ENCODE measurements at regions not wholly inside any gene's neighbourhood (a gene's known extent, or its start where the extent isn't known, plus 50 kb on each side); places are given as distances from the start of the nearest gene placed in this dataset.

- DNase-seq (ENCODE audit: low read depth, low spot score) = no peak
- H3K4me3 ChIP-seq (ENCODE audit: low read depth, low read length) = no peak overlapping the region
- CTCF ChIA-PET = interaction anchor here (0.7 to 1.7 kb wide), 2 partner anchors 13 to 14 kb away, joined by 3 read pairs; no protein-coding TSS in a partner anchor
- POLR2A ChIA-PET = no interaction called here
- no peak for TF ChIP-seq CTCF (IDR thresholded peaks at IDR 0.05; ENCODE audit: insufficient read depth, low read length, missing control alignments)
Measured at GRCh38 chr11:70495351-70496310, 97.3 kb downstream of the CTTN start.

- CTCF ChIA-PET = interaction anchor here (0.7 to 1.7 kb wide), 2 partner anchors 14 to 16 kb away, joined by 3 read pairs; no protein-coding TSS in a partner anchor
- no peak overlapping the region for H3K4me3 ChIP-seq (ENCODE audit: low read depth, low read length)
- TF ChIP-seq CTCF (IDR thresholded peaks at IDR 0.05; ENCODE audit: insufficient read depth, low read length, missing control alignments) = no peak
- no peak for DNase-seq (ENCODE audit: low read depth, low spot score)
- POLR2A ChIA-PET = no interaction called here
Measured at GRCh38 chr11:70496591-70497535, 98.5 kb downstream of the CTTN start.

GRCh38 chr11:70497536-70498075 lies 99.3 kb downstream of the CTTN start:
- TF ChIP-seq CTCF (IDR thresholded peaks at IDR 0.05; ENCODE audit: insufficient read depth, low read length, missing control alignments) = no peak
- no peak for DNase-seq (ENCODE audit: low read depth, low spot score)
- ChIA-PET CTCF (interaction anchor here (1.7 kb wide), 1 partner anchor 16 kb away, joined by 3 read pairs; no protein-coding TSS in a partner anchor), POLR2A (no interaction called here)
- no peak overlapping the region for H3K4me3 ChIP-seq (ENCODE audit: low read depth, low read length)

GRCh38 chr11:70498171-70498571 lies 99.8 kb downstream of the CTTN start:
- no peak overlapping the region for H3K4me3 ChIP-seq (ENCODE audit: low read depth, low read length)
- CTCF ChIA-PET = no interaction called here
- POLR2A ChIA-PET = no interaction called here
- no peak for DNase-seq (ENCODE audit: low read depth, low spot score)
- no peak for TF ChIP-seq CTCF (IDR thresholded peaks at IDR 0.05; ENCODE audit: insufficient read depth, low read length, missing control alignments)

- no peak for DNase-seq (ENCODE audit: low read depth, low spot score)
- ChIA-PET POLR2A (no interaction called here), CTCF (no interaction called here)
- TF ChIP-seq CTCF (IDR thresholded peaks at IDR 0.05; ENCODE audit: insufficient read depth, low read length, missing control alignments) = no peak
- H3K4me3 ChIP-seq (ENCODE audit: low read depth, low read length) = no peak overlapping the region
Measured at GRCh38 chr11:70498976-70499801, 100.9 kb downstream of the CTTN start.

All from AG04449 (cell line).